HG02981 (cell line): ENCODE measurements at regions not wholly inside any gene's neighbourhood (a gene's known extent, or its start where the extent isn't known, plus 50 kb on each side); places are given as distances from the start of the nearest gene placed in this dataset.
"Not testable (repeated sequence)": the region's sequence is repeated elsewhere in the genome, so short reads cannot be mapped to it uniquely, and the experiment has no call there.

Source experiments
- ATAC-seq: cut with Tn5 transposase; IDR thresholded peaks from one replicate; pipeline ENCODE4 v1.9.1; 2021; ENCODE audit warnings: mild to moderate bottlenecking, moderate library complexity; ENCODE audit not compliant: unreplicated experiment

DNA sequence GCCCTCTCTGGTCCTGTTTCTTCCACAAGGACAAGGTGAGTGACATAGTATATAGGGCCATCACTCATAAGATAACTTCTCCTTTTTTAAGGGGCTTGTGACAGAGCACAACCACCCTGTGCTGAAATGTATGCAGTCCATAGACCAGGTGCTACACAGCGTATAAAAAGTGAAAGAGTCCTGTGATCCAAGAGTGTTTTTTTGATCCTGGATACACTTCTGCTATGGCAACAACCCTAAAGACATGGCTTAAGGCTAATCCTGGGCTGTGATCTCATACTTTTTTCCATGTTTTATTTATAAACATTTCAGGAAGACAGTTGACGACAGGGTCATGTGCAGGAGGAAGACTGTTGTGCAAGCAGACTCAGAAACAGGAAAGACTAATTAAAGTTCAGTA is 400.5 kb upstream of the TCF4 start:
- ATAC-seq, result no peak

DNA sequence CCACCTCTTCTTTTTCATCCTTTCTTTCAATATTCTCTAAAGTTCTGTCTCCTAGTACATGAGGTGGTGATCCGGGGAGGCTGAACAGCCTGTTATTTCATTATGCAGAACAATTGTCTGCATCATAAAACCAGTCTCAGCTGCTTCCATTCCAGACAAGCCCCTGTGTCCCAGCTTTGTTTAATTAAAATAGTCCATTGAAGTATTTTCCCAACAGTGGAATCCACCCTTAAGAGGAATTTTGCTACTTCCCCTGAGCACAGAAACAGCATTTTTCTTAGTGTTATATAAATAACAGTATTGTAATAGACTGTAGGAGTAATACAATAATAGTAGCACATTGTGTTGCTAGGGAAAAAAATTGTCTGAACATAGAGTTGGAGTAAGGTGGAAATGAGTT is 395.4 kb upstream of the TCF4 start:
- no peak for ATAC-seq

DNA sequence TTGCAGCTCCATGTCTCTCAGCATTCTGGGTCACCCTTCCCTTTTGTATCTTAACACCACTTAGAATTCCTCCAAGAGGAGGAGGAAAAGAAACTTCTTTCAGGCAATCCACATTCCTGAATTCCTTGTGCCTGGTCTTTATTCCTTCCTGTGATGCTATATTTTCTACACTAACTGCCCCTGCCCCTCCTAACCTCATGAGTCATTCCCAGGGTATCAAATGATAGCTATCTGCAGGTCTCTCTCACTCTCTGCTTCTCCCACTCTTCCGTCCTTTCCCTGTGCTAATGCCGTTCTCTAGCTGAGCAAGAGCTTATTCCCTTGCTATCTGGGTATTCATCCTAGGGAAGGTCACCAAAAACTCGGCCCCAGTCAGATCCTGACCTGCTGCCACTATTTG is 395.0 kb upstream of the TCF4 start:
- no peak for ATAC-seq

DNA sequence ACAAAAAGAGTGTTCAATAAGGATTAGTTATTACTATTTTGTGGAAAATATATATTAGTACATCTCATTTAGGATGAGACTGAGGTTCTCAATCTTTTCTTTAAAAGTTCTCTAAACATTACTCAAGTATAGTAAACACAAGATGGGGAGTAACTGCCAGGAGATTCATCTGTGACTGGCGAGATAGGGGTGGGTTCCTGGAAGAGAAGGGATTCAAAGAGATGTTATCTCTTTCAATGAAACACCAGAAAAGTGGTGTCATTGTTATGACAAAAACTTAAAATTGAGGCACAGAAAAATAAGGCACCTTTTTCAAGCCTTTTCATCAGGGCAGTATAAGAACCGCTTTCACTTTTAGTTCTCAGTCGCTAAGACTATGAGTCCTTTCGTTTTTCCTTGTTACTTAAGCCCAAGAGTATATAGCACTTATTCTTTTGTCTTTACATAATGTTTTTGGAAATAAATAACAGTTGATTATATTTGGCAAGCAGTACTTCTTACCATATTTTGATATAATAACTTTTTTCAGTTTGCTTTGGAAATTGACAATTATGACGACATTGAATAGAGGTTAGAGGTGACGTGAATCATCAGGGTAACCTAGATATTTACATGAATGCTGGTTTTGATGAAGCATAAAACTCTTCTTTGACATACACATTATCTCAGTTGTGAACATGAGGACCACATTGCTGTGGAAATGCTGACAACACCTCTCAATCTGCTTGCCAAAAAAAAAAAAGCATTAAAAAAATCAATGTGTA is 393.9 kb upstream of the TCF4 start:
- ATAC-seq, result no peak

GRCh38 chr18:55974521-55974920 is 386.5 kb upstream of the TCF4 start:
- ATAC-seq, result no peak

GRCh38 chr18:55968550-55968949 is 380.6 kb upstream of the TCF4 start:
- no peak for ATAC-seq

DNA sequence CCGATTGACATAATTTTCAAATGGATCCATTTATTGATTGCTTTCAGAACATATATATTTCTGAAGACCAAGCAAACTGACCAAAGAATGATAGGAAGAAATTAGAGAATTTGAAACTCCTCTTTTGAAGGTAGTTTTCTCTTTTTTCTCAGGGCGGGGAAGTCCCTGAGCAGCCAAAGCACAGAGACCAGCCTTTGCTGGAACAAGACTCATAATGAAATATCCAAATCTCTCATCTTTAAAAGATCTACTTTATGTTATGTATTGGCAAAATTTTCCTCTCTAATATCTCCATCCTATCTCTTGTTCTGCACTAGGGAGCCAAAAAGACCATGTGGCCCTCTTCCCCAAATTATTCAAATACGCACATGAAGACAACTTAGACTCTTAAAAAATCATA is 379.0 kb upstream of the TCF4 start:
- no peak for ATAC-seq

GRCh38 chr18:55964171-55964570 is 376.2 kb upstream of the TCF4 start:
- ATAC-seq, result no peak

DNA sequence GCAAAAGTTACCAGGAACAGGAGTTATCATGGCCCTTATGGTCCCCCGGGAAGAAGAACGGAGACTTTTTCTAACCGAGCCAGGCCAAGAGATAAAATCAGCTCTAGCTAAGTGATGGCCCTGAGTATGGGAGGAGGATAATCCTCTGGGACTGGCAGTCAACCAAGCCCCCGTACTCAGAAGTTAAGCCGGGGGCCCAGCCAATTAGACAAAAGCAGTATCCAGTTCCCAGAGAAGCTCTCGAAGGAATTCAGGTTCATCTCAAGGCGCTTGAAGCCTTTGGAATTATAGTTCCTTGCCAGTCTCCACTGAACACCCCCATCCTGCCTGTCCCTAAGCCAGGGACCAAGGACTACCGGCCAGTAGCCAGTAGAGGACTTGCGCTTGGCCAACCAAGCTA is 365.3 kb upstream of the TCF4 start:
- ATAC-seq, result no peak

DNA sequence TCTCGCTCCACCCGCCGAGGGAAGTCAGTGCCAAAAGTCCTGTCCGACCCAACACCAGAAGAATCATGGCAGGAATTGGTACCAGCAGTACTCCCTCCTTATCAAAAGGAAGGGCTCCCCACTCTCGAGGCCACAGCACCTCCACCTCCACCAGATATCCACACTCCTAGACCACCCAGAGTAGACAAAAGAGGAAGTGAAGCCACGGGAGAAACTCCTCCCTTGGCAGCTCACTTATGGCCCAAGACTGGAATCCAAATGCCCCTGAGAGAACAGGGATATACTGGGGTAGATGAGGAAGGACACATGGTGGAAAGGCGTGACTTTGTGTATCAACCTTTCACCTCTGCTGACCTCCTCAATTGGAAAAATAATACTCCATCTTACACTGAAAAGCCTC is 363.7 kb upstream of the TCF4 start:
- ATAC-seq, result not testable (repeated sequence)

DNA sequence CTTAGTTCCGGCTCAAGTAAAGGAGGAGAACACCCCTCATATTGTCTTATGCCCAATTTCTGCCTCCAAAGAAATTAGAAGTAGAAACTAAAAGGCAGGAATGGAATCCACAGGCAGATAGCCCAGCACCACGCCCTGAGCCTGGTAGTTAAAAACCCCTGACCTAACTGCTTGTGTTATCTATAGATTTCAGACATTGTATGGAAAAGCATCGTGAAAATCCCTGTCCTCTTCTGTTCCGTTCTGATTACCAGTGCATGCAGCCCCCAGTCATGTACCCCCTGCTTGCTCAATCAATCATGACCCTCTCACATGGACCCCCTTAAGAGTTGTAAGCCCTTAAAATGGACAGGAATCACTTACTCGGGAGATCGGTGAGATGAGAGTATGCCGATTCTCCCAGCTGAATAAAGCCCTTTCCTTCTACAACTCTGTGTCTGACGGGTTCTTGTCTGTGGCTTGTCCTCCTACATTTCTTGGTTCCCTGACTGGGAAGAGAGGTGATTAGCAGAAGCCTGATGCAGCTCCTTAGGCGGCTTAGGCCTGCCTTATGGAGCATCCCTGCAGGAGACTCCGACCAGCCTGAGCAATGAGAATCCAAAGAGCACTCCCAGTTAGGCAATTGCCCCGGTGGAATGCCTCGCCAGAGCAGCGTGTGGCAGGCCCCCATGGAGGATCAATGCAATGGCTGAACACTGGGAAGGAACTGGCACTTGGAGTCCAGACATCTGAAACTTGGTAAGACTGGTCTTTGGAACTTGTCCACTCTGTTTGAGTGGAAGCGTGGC is 362.6 kb upstream of the TCF4 start:
- ATAC-seq, result no peak

- no peak for ATAC-seq
Observed at GRCh38 chr18:55934821-55935220, 346.8 kb upstream of the TCF4 start.

DNA sequence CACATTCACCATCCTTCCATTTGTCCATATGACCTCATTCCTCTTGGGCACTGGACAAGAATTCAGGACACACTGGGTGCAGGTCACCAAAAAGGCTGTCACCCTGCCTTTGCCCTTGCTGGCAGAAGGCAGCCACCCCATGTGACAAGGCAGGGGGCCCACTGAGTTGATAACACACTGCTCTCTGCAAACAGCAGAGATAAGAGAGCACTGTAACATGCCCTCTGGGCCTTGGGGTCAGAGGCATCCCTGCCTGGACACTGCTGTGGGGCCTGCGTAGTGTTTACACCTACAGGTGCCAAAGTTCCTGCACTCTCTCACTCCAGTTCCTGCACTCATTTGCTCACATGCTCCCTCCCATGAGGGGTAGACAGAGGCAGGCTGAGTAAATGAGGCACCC is 344.7 kb upstream of the TCF4 start:
- ATAC-seq, result no peak

GRCh38 chr18:55927831-55928230 is 339.8 kb upstream of the TCF4 start:
- no peak for ATAC-seq

DNA sequence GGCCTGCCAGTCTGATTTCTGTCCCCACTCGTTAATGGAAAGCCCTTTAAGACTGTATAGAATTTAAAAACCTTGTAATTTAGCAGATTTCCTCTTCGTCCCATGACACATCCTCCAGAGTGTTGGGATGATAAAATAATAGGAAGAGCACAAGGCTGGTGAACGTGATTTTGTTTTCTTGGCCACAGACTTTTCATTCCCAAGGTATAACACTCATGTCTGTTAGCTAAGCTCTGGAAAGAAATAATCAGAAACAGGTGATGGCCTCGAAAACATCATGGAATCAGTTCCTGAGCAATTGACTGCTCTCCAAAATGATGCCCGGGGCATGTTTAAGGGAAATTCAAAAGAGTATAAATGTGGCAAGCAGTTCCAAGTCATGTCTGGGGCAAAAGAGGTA is 337.8 kb upstream of the TCF4 start:
- ATAC-seq, result no peak

- no peak for ATAC-seq
Observed at GRCh38 chr18:55920063-55920462, 332.1 kb upstream of the TCF4 start.

DNA sequence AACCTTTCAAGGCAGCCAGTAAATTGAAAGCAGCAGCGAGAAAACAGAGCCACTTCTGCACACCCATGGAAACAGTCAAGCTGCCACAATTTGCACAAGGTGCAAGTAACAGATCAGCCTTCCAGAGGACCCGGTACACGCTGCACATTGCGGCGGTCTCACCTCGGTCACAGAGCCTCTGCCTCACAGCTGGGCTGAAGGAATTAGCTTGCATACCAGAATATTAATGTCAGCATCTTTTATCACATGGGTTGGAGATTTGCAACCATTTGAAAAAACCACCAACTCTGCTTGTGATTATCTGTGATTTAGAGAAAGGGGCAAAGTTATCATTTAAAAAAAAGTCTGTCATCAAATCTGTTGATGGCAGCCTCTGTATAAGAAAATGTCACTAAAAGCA is 330.5 kb upstream of the TCF4 start:
- no peak for ATAC-seq

DNA sequence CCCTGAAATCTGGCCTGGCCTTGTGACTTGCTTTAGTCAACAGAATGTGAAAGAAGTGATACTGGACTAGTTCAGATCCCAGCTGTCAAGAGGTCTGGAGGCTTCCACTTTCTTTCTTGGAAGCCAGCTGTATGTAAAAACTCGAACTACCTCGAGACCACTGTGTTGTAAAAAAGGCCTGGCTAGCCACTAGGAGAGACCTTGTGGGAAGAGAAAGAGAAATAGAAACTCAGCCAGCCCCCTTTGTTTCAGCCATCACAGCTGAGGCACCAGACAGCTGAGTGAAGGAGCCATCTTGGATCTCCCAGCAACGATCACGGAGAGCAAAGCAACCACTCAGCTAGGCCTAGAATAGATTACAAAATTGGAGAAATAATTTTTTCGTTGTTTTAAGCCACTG is 324.9 kb upstream of the TCF4 start:
- ATAC-seq, result no peak

DNA sequence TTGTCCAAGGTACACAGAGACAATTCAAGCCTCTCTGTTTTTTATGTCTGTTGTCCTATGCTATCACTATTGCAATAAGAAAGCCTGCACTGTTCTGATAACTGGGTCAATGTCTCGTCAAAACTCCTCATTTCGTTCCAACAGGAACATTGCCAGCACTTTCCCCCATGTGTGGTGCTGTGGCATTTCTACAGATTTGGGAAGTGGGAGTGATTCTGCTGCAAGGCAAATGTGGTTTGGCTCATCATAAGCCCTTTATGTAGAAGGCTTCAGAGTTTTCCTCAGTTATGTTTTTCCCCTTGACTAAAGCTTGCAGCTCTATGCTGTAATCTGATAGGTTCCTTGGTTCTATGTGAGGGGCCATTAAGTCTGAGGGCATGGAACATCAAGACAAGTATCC is 324.1 kb upstream of the TCF4 start:
- ATAC-seq, result no peak

GRCh38 chr18:55910296-55910695 is 322.3 kb upstream of the TCF4 start:
- no peak for ATAC-seq

DNA sequence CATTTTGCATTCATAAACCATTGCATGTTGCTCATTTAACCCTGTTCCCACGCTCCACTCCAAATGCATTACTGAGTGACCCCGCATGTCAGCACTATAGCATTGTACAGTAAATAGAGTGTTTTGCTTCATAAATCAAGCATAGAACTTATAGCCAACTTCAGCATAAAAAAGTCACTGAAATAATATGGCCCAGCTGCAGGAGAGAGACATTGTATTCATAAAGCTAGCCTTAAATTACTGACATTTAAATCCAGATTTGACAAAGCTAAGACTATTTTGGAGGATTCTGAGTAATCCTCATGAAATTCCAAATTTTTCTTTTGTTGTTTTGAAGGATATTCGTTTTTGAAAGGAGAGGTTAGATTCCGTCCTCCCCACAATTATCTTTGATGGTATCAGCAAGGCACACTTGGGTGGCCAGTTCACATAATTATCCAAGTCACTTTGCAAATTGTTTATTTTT is 320.9 kb upstream of the TCF4 start:
- peak; percentile 39 for ATAC-seq

GRCh38 chr18:55907453-55908175 is 319.6 kb upstream of the TCF4 start:
- ATAC-seq, result no peak
